HEK293T (cell line): ENCODE measurements at regions not wholly inside any gene's neighbourhood (a gene's known extent, or its start where the extent isn't known, plus 50 kb on each side); places are given as distances from the start of the nearest gene placed in this dataset.

ENCODE experiments used
- CTCF ChIA-PET: fragments of 350-600 bp; formaldehyde crosslinking; extraction: SDS; loops from one replicate; lab custom pipeline; 2021; ENCODE audit warnings: antibody characterized with exemption, inconsistent platforms; lab: Yijun Ruan, JAX
- POLR2A ChIA-PET: fragments of 350-600 bp; formaldehyde crosslinking; extraction: SDS; loops from one replicate; lab custom pipeline; 2020; ENCODE audit warnings: antibody characterized with exemption, inconsistent platforms; lab: Yijun Ruan, JAX
- DNase-seq: peaks from one replicate; pipeline ENCODE4 v3.0.0; 2012; ENCODE audit warnings: mixed read lengths; ENCODE audit errors: extremely low spot score
- ARNT ChIP-seq: fragments of 450-650 bp; IDR thresholded peaks from 2 replicates; pipeline ENCODE4 v1.6.1; 2017; ENCODE audit warnings: mild to moderate bottlenecking
- BHLHE40 ChIP-seq: fragments of 450-650 bp; IDR thresholded peaks from 2 replicates; pipeline ENCODE4 v1.6.1; 2016; ENCODE audit warnings: mild to moderate bottlenecking, moderate library complexity, borderline replicate concordance
- CTBP1 ChIP-seq: fragments of 450-650 bp; IDR thresholded peaks from 2 replicates; pipeline ENCODE4 v1.6.1; 2016; ENCODE audit warnings: borderline replicate concordance
- ELF4 ChIP-seq: fragments of 450-650 bp; IDR thresholded peaks from 2 replicates; pipeline ENCODE4 v1.6.1; 2017; ENCODE audit warnings: antibody characterized with exemption
- FOXA1 ChIP-seq: fragments of 450-650 bp; IDR thresholded peaks from 2 replicates; pipeline ENCODE4 v1.6.1; 2016; ENCODE audit warnings: mild to moderate bottlenecking
- FOXK2 ChIP-seq: fragments of 450-650 bp; IDR thresholded peaks from 2 replicates; pipeline ENCODE4 v1.6.1; 2016; ENCODE audit warnings: mild to moderate bottlenecking
- FOXM1 ChIP-seq: fragments of 450-650 bp; IDR thresholded peaks from 2 replicates; pipeline ENCODE4 v1.6.1; 2017; ENCODE audit warnings: mild to moderate bottlenecking, borderline replicate concordance
- HDGF ChIP-seq: fragments of 450-650 bp; IDR thresholded peaks from 2 replicates; pipeline ENCODE4 v1.6.1; 2017; ENCODE audit warnings: antibody characterized with exemption, borderline replicate concordance
- L3MBTL2 ChIP-seq: fragments of 450-650 bp; conservative IDR thresholded peaks from 2 replicates; pipeline ENCODE4 v1.6.1; 2016; ENCODE audit warnings: mild to moderate bottlenecking
- LEF1 ChIP-seq: fragments of 450-650 bp; IDR thresholded peaks from 2 replicates; pipeline ENCODE4 v1.6.1; 2017; ENCODE audit warnings: mild to moderate bottlenecking, borderline replicate concordance
- NFRKB ChIP-seq: fragments of 450-650 bp; IDR thresholded peaks from 2 replicates; pipeline ENCODE4 v1.6.1; 2016; ENCODE audit warnings: mild to moderate bottlenecking, moderate library complexity
- SP1 ChIP-seq: fragments of 450-650 bp; IDR thresholded peaks from 2 replicates; pipeline ENCODE4 v1.6.1; 2017
- SUZ12 ChIP-seq: fragments of 450-650 bp; IDR thresholded peaks from 2 replicates; pipeline ENCODE4 v1.6.1; 2016; ENCODE audit warnings: mild to moderate bottlenecking
- TARDBP ChIP-seq: fragments of 450-650 bp; IDR thresholded peaks from 2 replicates; pipeline ENCODE4 v1.6.1; 2016
- ZNF384 ChIP-seq: fragments of 450-650 bp; IDR thresholded peaks from 2 replicates; pipeline ENCODE4 v1.6.1; 2016
- TF ChIP-seq, protein P1 (sequence below): fragments of 450-650 bp; IDR thresholded peaks from 2 replicates; pipeline ENCODE4 v1.6.1; 2016

GRCh38 chr21:41668686-41669532, 97.9 kb downstream of the RIPK4 start:
- DNase-seq, result no peak
- ChIA-PET POLR2A (no interaction called here), CTCF (interaction anchor here (0.6 kb wide), 1 partner anchor 445 kb away, joined by 3 read pairs; no protein-coding TSS in a partner anchor)
- no peak for TF ChIP-seq CTBP1
- TF ChIP-seq SP1, result no peak
- no peak for TF ChIP-seq NFRKB
- no peak for TF ChIP-seq L3MBTL2
- TF ChIP-seq ARNT, result no peak
- TF ChIP-seq FOXA1, result no peak

DNA sequence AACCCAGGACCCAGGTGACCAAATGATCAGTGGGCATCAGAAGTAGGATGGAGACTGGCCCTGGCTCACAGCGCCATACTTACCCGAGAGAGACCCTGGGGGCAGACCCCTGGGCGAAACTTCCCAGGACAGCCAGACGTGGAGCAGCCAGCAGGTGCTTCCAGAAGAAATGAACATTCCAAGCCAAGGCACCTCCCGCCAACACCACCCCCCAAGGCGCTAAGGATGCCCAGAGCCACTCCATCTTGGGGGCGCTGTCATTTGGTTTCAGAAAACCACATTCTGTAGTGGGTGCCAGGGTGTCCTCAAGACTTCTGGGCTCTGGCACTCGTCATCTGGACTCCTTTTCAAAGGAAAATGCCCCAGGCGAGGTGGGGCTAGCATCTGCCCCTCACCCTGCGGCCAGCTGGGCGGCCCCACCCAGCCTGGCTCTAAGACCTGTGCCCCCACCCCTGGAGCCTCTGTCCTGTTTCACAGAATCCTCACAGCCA, 98.8 kb downstream of the RIPK4 start:
- POLR2A ChIA-PET, result no interaction called here
- DNase-seq, result no peak
- TF ChIP-seq ARNT, result no peak
- no peak for TF ChIP-seq LEF1
- no peak for TF ChIP-seq FOXA1
- TF ChIP-seq HDGF, result no peak
- TF ChIP-seq SUZ12, result no peak
- TF ChIP-seq BHLHE40, result no peak
- CTCF ChIA-PET, result no interaction called here

- no peak for DNase-seq
- CTCF ChIA-PET, result no interaction called here
- no peak for TF ChIP-seq FOXM1
- TF ChIP-seq, protein P1, sequence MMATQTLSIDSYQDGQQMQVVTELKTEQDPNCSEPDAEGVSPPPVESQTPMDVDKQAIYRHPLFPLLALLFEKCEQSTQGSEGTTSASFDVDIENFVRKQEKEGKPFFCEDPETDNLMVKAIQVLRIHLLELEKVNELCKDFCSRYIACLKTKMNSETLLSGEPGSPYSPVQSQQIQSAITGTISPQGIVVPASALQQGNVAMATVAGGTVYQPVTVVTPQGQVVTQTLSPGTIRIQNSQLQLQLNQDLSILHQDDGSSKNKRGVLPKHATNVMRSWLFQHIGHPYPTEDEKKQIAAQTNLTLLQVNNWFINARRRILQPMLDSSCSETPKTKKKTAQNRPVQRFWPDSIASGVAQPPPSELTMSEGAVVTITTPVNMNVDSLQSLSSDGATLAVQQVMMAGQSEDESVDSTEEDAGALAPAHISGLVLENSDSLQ, result no peak
- no peak for TF ChIP-seq SUZ12
- TF ChIP-seq SP1, result no peak
- no peak for TF ChIP-seq FOXK2
- no peak for TF ChIP-seq BHLHE40
- no peak for TF ChIP-seq ELF4
- TF ChIP-seq ARNT, result no peak
- no peak for TF ChIP-seq NFRKB
- no peak for TF ChIP-seq LEF1
- TF ChIP-seq CTBP1, result no peak
- TF ChIP-seq L3MBTL2, result no peak
- TF ChIP-seq TARDBP, result no peak
- no peak for TF ChIP-seq HDGF
- TF ChIP-seq FOXA1, result no peak
- TF ChIP-seq ZNF384, result no peak
- POLR2A ChIA-PET, result interaction anchor here (0.9 kb wide), 1 partner anchor 12 kb away, joined by 4 read pairs; no protein-coding TSS in a partner anchor
These were observed 99.7 kb downstream of the RIPK4 start for GRCh38 chr21:41667136-41667535.

DNA sequence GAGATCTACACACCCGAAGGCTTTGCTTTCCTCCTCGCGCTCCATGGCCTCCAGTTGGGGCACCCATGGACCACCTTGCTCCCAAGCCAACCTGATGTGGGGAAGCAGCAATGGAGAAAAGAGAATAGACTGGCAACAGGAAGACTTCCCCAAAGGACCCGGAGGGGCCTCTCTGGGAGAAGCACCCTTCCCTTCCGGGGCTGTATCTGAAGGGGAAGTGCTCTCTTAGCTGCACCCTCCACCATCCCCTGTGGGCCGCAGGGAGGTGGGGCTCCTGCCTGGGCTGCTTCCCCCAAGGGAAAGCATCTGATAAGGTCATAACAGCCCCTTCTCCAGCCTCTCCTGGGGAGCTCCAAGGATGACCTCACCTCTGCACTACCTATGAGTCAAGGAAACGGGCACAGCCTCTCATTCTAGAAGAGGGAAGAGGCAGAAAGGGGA, 100.2 kb downstream of the RIPK4 start:
- no peak for TF ChIP-seq NFRKB
- TF ChIP-seq HDGF, result no peak
- TF ChIP-seq TARDBP, result no peak
- TF ChIP-seq FOXK2, result no peak
- ChIA-PET POLR2A (interaction anchor here (0.8 kb wide), 1 partner anchor 12 kb away, joined by 3 read pairs; no protein-coding TSS in a partner anchor), CTCF (no interaction called here)
- DNase-seq, result no peak

GRCh38 chr21:41665766-41666595, 100.9 kb downstream of the RIPK4 start:
- TF ChIP-seq SUZ12, result no peak
- no peak for TF ChIP-seq NFRKB
- TF ChIP-seq FOXA1, result no peak
- no peak for TF ChIP-seq CTBP1
- TF ChIP-seq FOXM1, result no peak
- no peak for TF ChIP-seq TARDBP
- TF ChIP-seq L3MBTL2, result no peak
- TF ChIP-seq FOXK2, result no peak
- TF ChIP-seq, protein P1, result no peak
- TF ChIP-seq ZNF384, result no peak
- no peak for TF ChIP-seq BHLHE40
- TF ChIP-seq SP1, result no peak
- no peak for TF ChIP-seq ELF4
- no peak for TF ChIP-seq ARNT
- no peak for DNase-seq
- ChIA-PET CTCF (no interaction called here), POLR2A (interaction anchor here (0.8 kb wide), 1 partner anchor 13 kb away, joined by 3 read pairs; no protein-coding TSS in a partner anchor)

DNA sequence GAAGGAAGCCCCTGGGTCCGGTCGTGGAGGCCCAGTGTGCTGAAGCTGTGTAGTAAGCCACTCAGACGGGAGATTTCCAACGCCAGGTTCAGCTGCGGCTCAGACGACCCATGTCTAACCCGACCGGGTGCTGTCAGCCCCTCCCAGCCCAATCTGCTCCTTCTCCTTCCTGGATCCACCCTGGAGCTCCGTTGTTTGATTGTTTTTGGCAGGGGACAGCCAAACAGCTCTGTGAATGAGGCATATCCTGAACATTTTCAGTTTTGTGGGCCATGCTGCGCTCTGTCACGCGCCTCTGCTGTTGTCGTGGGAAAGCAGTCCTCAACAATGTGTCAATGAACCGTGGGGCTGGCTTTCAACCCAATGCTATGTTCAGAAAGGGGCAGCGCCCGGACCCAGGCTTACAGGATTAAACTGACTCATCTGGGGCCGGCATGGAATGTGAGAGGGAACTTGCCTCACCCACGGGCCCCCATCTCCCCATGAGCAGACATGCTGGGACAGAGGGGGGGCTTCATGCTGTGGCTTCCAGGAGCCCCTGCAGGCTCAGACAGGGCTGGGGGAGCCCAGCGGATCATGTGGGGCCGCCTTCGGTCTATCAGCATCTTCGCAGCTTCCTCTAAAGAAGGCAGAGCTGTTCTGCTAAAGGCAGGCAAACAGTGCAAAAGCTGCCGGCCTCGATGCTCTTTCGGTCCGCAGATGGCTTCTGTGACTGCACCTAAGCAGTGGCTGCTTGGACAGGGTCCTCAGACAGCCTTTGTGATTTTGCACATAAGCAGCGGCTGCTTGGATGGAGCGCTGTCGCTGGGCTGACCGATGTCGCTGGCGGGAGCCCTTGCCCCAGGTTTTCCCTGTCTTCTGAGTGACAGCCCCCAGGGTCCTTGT, 101.7 kb downstream of the RIPK4 start:
- TF ChIP-seq HDGF (no peak), ZNF384 (no peak), FOXA1 (no peak), CTBP1 (no peak), SUZ12 (no peak), BHLHE40 (no peak), FOXK2 (no peak), ARNT (no peak), L3MBTL2 (no peak), NFRKB (no peak), FOXM1 (no peak), LEF1 (no peak), SP1 (no peak), TARDBP (no peak), ELF4 (no peak)
- TF ChIP-seq, protein P1, result no peak
- DNase-seq, result no peak
- POLR2A ChIA-PET, result no interaction called here
- CTCF ChIA-PET, result no interaction called here
